Ureter (tissue), 1 donor: ENCODE measurements at regions not wholly inside any gene's neighbourhood (a gene's known extent, or its start where the extent isn't known, plus 50 kb on each side); places are given as distances from the start of the nearest gene placed in this dataset.
"Not testable (repeated sequence)": the region's sequence is repeated elsewhere in the genome, so short reads cannot be mapped to it uniquely, and the experiment has no call there.

ENCODE experiments used
- DNase-seq: peaks from one replicate; pipeline ENCODE4 v3.0.0-alpha.2; 2020; ENCODE audit warnings: low spot score
- donor health status: DM: yes; HTN: yes; CAD: no.

- no peak for DNase-seq
These were observed 441.1 kb downstream of the BCAT1 start for GRCh38 chr12:24507827-24508226.

GRCh38 chr12:24505366-24506015 is 443.4 kb downstream of the BCAT1 start:
- DNase-seq, result no peak

- not testable (repeated sequence) for DNase-seq
These were observed 445.4 kb downstream of the BCAT1 start for GRCh38 chr12:24503477-24503876.

- no peak for DNase-seq
These were observed 448.1 kb downstream of the BCAT1 start for GRCh38 chr12:24500831-24501230.

- no peak for DNase-seq
These were observed 448.5 kb downstream of the BCAT1 start for GRCh38 chr12:24500421-24500820.

GRCh38 chr12:24499151-24500146 is 449.5 kb downstream of the BCAT1 start:
- no peak for DNase-seq

GRCh38 chr12:24496755-24497154 is 452.1 kb downstream of the BCAT1 start:
- DNase-seq, result no peak

- no peak for DNase-seq
These were observed 454.5 kb downstream of the BCAT1 start for GRCh38 chr12:24494401-24494800.

- no peak for DNase-seq
These were observed 456.9 kb downstream of the BCAT1 start for GRCh38 chr12:24491968-24492367.

GRCh38 chr12:24489939-24490338 is 459.0 kb downstream of the BCAT1 start:
- DNase-seq, result no peak

- no peak for DNase-seq
These were observed 459.8 kb downstream of the BCAT1 start for GRCh38 chr12:24488906-24489619.

GRCh38 chr12:24488091-24488596 is 460.8 kb downstream of the BCAT1 start:
- no peak for DNase-seq

GRCh38 chr12:24487606-24488005 is 461.3 kb downstream of the BCAT1 start:
- no peak for DNase-seq

- no peak for DNase-seq
These were observed 465.2 kb downstream of the BCAT1 start for GRCh38 chr12:24483732-24484131.

- no peak for DNase-seq
These were observed 465.9 kb downstream of the BCAT1 start for GRCh38 chr12:24482882-24483604.

- no peak for DNase-seq
These were observed 466.9 kb downstream of the BCAT1 start for GRCh38 chr12:24482044-24482443.

GRCh38 chr12:24480766-24481449 is 468.0 kb downstream of the BCAT1 start:
- no peak for DNase-seq

GRCh38 chr12:24479131-24479530 is 469.8 kb downstream of the BCAT1 start:
- no peak for DNase-seq

- no peak for DNase-seq
These were observed 470.6 kb downstream of the BCAT1 start for GRCh38 chr12:24478254-24478653.

GRCh38 chr12:24476310-24476709 is 472.6 kb downstream of the BCAT1 start:
- DNase-seq, result no peak

- DNase-seq, result no peak
These were observed 473.6 kb downstream of the BCAT1 start for GRCh38 chr12:24475337-24475736.
